ENCODE measurements at regions not wholly inside any gene's neighbourhood (a gene's known extent, or its start where the extent isn't known, plus 50 kb on each side); places are given as distances from the start of the nearest gene placed in this dataset.

DNA sequence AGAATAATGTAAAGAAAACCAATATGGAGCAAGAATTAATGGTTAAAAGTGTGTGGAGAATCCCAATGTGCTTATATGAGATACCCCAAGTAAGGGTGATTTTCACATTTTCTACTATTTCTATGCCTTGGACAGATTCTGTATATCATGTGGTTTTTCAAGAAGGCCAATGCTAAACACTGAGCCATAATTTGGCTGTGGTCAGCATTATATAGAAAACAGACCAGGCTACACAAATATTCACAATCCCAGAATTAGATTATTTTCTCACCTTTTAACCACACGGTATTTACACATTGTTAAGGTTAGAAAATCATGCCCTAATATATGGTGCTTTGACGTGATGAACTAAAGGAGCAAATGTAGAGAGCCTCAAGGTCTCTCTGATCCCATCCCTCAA lies 277.4 kb upstream of the LRATD1 start:
- no peak for TF ChIP-seq TCF7L2 (IDR thresholded peaks at IDR 0.05; ENCODE audit: low read depth, low read length)
- TF ChIP-seq POLR2AphosphoS5 (IDR thresholded peaks at IDR 0.05; ENCODE audit: low read depth, low read length), result no peak
- TF ChIP-seq, protein P1, sequence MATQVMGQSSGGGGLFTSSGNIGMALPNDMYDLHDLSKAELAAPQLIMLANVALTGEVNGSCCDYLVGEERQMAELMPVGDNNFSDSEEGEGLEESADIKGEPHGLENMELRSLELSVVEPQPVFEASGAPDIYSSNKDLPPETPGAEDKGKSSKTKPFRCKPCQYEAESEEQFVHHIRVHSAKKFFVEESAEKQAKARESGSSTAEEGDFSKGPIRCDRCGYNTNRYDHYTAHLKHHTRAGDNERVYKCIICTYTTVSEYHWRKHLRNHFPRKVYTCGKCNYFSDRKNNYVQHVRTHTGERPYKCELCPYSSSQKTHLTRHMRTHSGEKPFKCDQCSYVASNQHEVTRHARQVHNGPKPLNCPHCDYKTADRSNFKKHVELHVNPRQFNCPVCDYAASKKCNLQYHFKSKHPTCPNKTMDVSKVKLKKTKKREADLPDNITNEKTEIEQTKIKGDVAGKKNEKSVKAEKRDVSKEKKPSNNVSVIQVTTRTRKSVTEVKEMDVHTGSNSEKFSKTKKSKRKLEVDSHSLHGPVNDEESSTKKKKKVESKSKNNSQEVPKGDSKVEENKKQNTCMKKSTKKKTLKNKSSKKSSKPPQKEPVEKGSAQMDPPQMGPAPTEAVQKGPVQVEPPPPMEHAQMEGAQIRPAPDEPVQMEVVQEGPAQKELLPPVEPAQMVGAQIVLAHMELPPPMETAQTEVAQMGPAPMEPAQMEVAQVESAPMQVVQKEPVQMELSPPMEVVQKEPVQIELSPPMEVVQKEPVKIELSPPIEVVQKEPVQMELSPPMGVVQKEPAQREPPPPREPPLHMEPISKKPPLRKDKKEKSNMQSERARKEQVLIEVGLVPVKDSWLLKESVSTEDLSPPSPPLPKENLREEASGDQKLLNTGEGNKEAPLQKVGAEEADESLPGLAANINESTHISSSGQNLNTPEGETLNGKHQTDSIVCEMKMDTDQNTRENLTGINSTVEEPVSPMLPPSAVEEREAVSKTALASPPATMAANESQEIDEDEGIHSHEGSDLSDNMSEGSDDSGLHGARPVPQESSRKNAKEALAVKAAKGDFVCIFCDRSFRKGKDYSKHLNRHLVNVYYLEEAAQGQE (IDR thresholded peaks at IDR 0.05; ENCODE audit: insufficient read depth in 1 of 2, low read depth in 2 of 2, low read length in 1 of 2), result no peak
- TF ChIP-seq SIN3A (IDR thresholded peaks at IDR 0.05; ENCODE audit: borderline replicate concordance, insufficient read depth, low read depth, low read length), result no peak
- TF ChIP-seq CTCF (IDR thresholded peaks at IDR 0.05), result no peak
- in situ Hi-C loops (cut with HindIII; ENCODE audit: low pct_unique_long_range_greater_than_20kb, low sequenced_read_pairs), result no loop called here
- intact Hi-C loops (cut with micrococcal nuclease; ENCODE audit: unreplicated experiment), result no loop called here
- CTCF ChIA-PET, result no interaction called here
- DNase-seq (ENCODE audit: low read depth, low spot score) (no peak), ATAC-seq (no peak)
- no peaks in the 10 kb centered on the region for H3K9me3 ChIP-seq (ENCODE audit: control insufficient read depth, insufficient read depth, low read depth, low read length)
- no peak overlapping the region for H3K27ac ChIP-seq (ENCODE audit: low read length)
- no peak overlapping the region for H3K4me3 ChIP-seq (ENCODE audit: low read depth in 2 of 2, low read length in 2 of 2)
- POLR2A ChIA-PET, result no interaction called here
- no peaks in the 10 kb centered on the region for H3K27me3 ChIP-seq (ENCODE audit: control insufficient read depth, insufficient read depth, low read length)
- no peaks in the 10 kb centered on the region for H3K4me1 ChIP-seq (ENCODE audit: control insufficient read depth, insufficient read depth, low read length)
- H3K36me3 ChIP-seq (ENCODE audit: control insufficient read depth, insufficient read depth, low read length), result no peaks in the 10 kb centered on the region
- no TSS peak for BruUV-seq (replicated peaks)

GRCh38 chr2:14358339-14358738 lies 274.2 kb upstream of the LRATD1 start:
- DNase-seq (ENCODE audit: low read depth, low spot score) (no peak), ATAC-seq (no peak)
- no peaks in the 10 kb centered on the region for H3K9me3 ChIP-seq (ENCODE audit: control insufficient read depth, insufficient read depth, low read depth, low read length)
- H3K27me3 ChIP-seq (ENCODE audit: control insufficient read depth, insufficient read depth, low read length), result no peaks in the 10 kb centered on the region
- no peaks in the 10 kb centered on the region for H3K4me1 ChIP-seq (ENCODE audit: control insufficient read depth, insufficient read depth, low read length)
- BruUV-seq (replicated peaks), result no TSS peak
- no peaks in the 10 kb centered on the region for H3K36me3 ChIP-seq (ENCODE audit: control insufficient read depth, insufficient read depth, low read length)
- no peak for TF ChIP-seq TCF7L2 (IDR thresholded peaks at IDR 0.05; ENCODE audit: low read depth, low read length)
- TF ChIP-seq SIN3A (IDR thresholded peaks at IDR 0.05; ENCODE audit: borderline replicate concordance, insufficient read depth, low read depth, low read length), result no peak
- TF ChIP-seq, protein P1 (IDR thresholded peaks at IDR 0.05; ENCODE audit: insufficient read depth in 1 of 2, low read depth in 2 of 2, low read length in 1 of 2), result no peak
- no peak for TF ChIP-seq CTCF (IDR thresholded peaks at IDR 0.05)
- TF ChIP-seq POLR2AphosphoS5 (IDR thresholded peaks at IDR 0.05; ENCODE audit: low read depth, low read length), result no peak
- no peak overlapping the region for H3K27ac ChIP-seq (ENCODE audit: low read length)
- H3K4me3 ChIP-seq (ENCODE audit: low read depth in 2 of 2, low read length in 2 of 2), result no peak overlapping the region
- in situ Hi-C loops (cut with HindIII; ENCODE audit: low pct_unique_long_range_greater_than_20kb, low sequenced_read_pairs), result no loop called here
- intact Hi-C loops (cut with micrococcal nuclease; ENCODE audit: unreplicated experiment), result no loop called here
- CTCF ChIA-PET, result no interaction called here
- POLR2A ChIA-PET, result interaction anchor here (0.7 kb wide), 1 partner anchor 15 kb away, joined by 8 read pairs; no protein-coding TSS in a partner anchor

Measured in Panc1 (cell line).